ENCODE measurements at regions not wholly inside any gene's neighbourhood (a gene's known extent, or its start where the extent isn't known, plus 50 kb on each side); places are given as distances from the start of the nearest gene placed in this dataset.

- Histone ChIP-seq H3K36me3 (no peaks in the 10 kb centered on the region), H3K4me3 (no peak overlapping the region), H3K4me1 (no peaks in the 10 kb centered on the region), H3K27ac (no peak overlapping the region), H3K27me3 (no peaks in the 10 kb centered on the region), H3K9me3 (no peaks in the 10 kb centered on the region)
- intact Hi-C loops (cut with DNase I), result no loop called here
- DNase-seq, result no peak
- no peak for ATAC-seq
- TF ChIP-seq POLR2A (IDR thresholded peaks at IDR 0.05) (no peak), CTCF (IDR thresholded peaks at IDR 0.05) (no peak)
These were observed 977.9 kb downstream of the TMTC2 start for GRCh38 chr12:83664650-83665049.

- Histone ChIP-seq H3K4me1 (no peaks in the 10 kb centered on the region), H3K36me3 (no peaks in the 10 kb centered on the region), H3K9me3 (no peaks in the 10 kb centered on the region), H3K27me3 (no peaks in the 10 kb centered on the region), H3K27ac (no peak overlapping the region), H3K4me3 (no peak overlapping the region)
- no peak for DNase-seq
- intact Hi-C loops (cut with DNase I), result no loop called here
- 93% methylated on average over 3 of the region's 3 CpGs for WGBS (ENCODE audit: insufficient coverage, low coverage, low lambda C conversion rate, missing lambda C conversion rate)
- TF ChIP-seq POLR2A (IDR thresholded peaks at IDR 0.05), result no peak
- TF ChIP-seq CTCF (IDR thresholded peaks at IDR 0.05), result no peak
- no peak for ATAC-seq
These were observed 974.1 kb downstream of the TMTC2 start for GRCh38 chr12:83660727-83661358.

- ATAC-seq, result no peak
- intact Hi-C loops (cut with DNase I), result no loop called here
- Histone ChIP-seq H3K27me3 (no peaks in the 10 kb centered on the region), H3K36me3 (no peaks in the 10 kb centered on the region), H3K9me3 (no peaks in the 10 kb centered on the region), H3K4me1 (no peaks in the 10 kb centered on the region), H3K27ac (no peak overlapping the region), H3K4me3 (no peak overlapping the region)
- no peak for DNase-seq
- 74% methylated on average over 2 of the region's 2 CpGs for WGBS (ENCODE audit: insufficient coverage, low coverage, low lambda C conversion rate, missing lambda C conversion rate)
- TF ChIP-seq POLR2A (IDR thresholded peaks at IDR 0.05) (no peak), CTCF (IDR thresholded peaks at IDR 0.05) (no peak)
These were observed 972.6 kb downstream of the TMTC2 start for GRCh38 chr12:83659321-83659720.

- no peak for DNase-seq
- no peak for ATAC-seq
- Histone ChIP-seq H3K4me1 (no peaks in the 10 kb centered on the region), H3K9me3 (no peaks in the 10 kb centered on the region), H3K27me3 (no peaks in the 10 kb centered on the region), H3K36me3 (no peaks in the 10 kb centered on the region), H3K4me3 (no peak overlapping the region), H3K27ac (no peak overlapping the region)
- WGBS (ENCODE audit: insufficient coverage, low coverage, low lambda C conversion rate, missing lambda C conversion rate), result 41% methylated on average over 2 of the region's 2 CpGs
- intact Hi-C loops (cut with DNase I), result no loop called here
- TF ChIP-seq CTCF (IDR thresholded peaks at IDR 0.05) (no peak), POLR2A (IDR thresholded peaks at IDR 0.05) (no peak)
These were observed 969.3 kb downstream of the TMTC2 start for GRCh38 chr12:83656004-83656403.

- WGBS (ENCODE audit: insufficient coverage, low coverage, low lambda C conversion rate, missing lambda C conversion rate), result no CpG with 5 or more reads among the region's 3 CpGs
- no peaks in the 10 kb centered on the region for H3K9me3 ChIP-seq
- no peak overlapping the region for H3K27ac ChIP-seq
- no peaks in the 10 kb centered on the region for H3K36me3 ChIP-seq
- no peak for DNase-seq
- intact Hi-C loops (cut with DNase I), result no loop called here
- H3K4me1 ChIP-seq, result no peaks in the 10 kb centered on the region
- TF ChIP-seq CTCF (IDR thresholded peaks at IDR 0.05), result no peak
- TF ChIP-seq POLR2A (IDR thresholded peaks at IDR 0.05), result no peak
- no peak for ATAC-seq
- no peak overlapping the region for H3K4me3 ChIP-seq
- no peaks in the 10 kb centered on the region for H3K27me3 ChIP-seq
These were observed 955.5 kb downstream of the TMTC2 start for GRCh38 chr12:83642205-83642604.

Data from right lobe of liver (tissue), 6 donors.